ENCODE measurements at regions not wholly inside any gene's neighbourhood (a gene's known extent, or its start where the extent isn't known, plus 50 kb on each side); places are given as distances from the start of the nearest gene placed in this dataset.

DNA sequence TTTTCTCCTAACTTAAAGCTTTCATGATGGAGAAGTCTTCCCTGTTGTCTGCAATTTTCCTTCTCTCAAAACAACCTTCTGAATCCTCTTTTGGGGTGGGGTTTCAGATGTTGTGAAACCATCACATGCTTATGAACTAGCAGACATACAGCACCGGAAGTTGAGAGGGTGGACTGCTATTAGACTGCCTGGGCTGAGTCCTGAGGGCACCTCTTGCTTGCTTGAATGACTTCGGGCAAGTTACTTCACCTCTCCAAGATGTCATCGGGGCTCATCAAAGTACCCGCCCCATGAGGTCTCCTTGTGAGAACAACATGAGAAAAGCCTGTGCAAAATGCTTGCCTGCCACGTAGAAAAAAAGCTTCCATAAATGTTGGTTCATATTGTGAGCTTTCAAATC is 89.6 kb downstream of the CCDC185 start:
- no peak for DNase-seq (ENCODE audit: low read depth, low spot score)
- Histone ChIP-seq H3K9me3 (ENCODE audit: control insufficient read depth, insufficient read depth, low read depth, low read length) (no peaks in the 10 kb centered on the region), H3K27ac (ENCODE audit: low read length) (no peak overlapping the region), H3K27me3 (ENCODE audit: control insufficient read depth, insufficient read depth, low read length) (peaks cover 16% of the 10 kb centered on the region), H3K4me1 (ENCODE audit: control insufficient read depth, insufficient read depth, low read length) (0 out of 2 replicates have a peak, but pooled peaks cover 4% of the 10 kb centered on the region), H3K36me3 (ENCODE audit: control insufficient read depth, insufficient read depth, low read length) (no peaks in the 10 kb centered on the region), H3K4me3 (ENCODE audit: low read depth in 2 of 2, low read length in 2 of 2) (no peak overlapping the region)
- no TSS peak for BruUV-seq (replicated peaks)
- ChIA-PET POLR2A (no interaction called here), CTCF (no interaction called here)
- ATAC-seq: no peak
- in situ Hi-C loops (cut with HindIII; ENCODE audit: low pct_unique_long_range_greater_than_20kb, low sequenced_read_pairs) (no loop called here), intact Hi-C loops (cut with micrococcal nuclease; ENCODE audit: unreplicated experiment) (no loop called here)
- TF ChIP-seq, protein P1, sequence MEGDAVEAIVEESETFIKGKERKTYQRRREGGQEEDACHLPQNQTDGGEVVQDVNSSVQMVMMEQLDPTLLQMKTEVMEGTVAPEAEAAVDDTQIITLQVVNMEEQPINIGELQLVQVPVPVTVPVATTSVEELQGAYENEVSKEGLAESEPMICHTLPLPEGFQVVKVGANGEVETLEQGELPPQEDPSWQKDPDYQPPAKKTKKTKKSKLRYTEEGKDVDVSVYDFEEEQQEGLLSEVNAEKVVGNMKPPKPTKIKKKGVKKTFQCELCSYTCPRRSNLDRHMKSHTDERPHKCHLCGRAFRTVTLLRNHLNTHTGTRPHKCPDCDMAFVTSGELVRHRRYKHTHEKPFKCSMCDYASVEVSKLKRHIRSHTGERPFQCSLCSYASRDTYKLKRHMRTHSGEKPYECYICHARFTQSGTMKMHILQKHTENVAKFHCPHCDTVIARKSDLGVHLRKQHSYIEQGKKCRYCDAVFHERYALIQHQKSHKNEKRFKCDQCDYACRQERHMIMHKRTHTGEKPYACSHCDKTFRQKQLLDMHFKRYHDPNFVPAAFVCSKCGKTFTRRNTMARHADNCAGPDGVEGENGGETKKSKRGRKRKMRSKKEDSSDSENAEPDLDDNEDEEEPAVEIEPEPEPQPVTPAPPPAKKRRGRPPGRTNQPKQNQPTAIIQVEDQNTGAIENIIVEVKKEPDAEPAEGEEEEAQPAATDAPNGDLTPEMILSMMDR (IDR thresholded peaks at IDR 0.05): no peak
- TF ChIP-seq TCF7L2 (IDR thresholded peaks at IDR 0.05; ENCODE audit: low read depth, low read length): no peak
- TF ChIP-seq, protein P2, sequence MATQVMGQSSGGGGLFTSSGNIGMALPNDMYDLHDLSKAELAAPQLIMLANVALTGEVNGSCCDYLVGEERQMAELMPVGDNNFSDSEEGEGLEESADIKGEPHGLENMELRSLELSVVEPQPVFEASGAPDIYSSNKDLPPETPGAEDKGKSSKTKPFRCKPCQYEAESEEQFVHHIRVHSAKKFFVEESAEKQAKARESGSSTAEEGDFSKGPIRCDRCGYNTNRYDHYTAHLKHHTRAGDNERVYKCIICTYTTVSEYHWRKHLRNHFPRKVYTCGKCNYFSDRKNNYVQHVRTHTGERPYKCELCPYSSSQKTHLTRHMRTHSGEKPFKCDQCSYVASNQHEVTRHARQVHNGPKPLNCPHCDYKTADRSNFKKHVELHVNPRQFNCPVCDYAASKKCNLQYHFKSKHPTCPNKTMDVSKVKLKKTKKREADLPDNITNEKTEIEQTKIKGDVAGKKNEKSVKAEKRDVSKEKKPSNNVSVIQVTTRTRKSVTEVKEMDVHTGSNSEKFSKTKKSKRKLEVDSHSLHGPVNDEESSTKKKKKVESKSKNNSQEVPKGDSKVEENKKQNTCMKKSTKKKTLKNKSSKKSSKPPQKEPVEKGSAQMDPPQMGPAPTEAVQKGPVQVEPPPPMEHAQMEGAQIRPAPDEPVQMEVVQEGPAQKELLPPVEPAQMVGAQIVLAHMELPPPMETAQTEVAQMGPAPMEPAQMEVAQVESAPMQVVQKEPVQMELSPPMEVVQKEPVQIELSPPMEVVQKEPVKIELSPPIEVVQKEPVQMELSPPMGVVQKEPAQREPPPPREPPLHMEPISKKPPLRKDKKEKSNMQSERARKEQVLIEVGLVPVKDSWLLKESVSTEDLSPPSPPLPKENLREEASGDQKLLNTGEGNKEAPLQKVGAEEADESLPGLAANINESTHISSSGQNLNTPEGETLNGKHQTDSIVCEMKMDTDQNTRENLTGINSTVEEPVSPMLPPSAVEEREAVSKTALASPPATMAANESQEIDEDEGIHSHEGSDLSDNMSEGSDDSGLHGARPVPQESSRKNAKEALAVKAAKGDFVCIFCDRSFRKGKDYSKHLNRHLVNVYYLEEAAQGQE (IDR thresholded peaks at IDR 0.05; ENCODE audit: insufficient read depth in 1 of 2, low read depth in 2 of 2, low read length in 1 of 2): no peak
- no peak for TF ChIP-seq SIN3A (IDR thresholded peaks at IDR 0.05; ENCODE audit: borderline replicate concordance, insufficient read depth, low read depth, low read length)
- TF ChIP-seq POLR2AphosphoS5 (IDR thresholded peaks at IDR 0.05; ENCODE audit: low read depth, low read length): no peak

DNA sequence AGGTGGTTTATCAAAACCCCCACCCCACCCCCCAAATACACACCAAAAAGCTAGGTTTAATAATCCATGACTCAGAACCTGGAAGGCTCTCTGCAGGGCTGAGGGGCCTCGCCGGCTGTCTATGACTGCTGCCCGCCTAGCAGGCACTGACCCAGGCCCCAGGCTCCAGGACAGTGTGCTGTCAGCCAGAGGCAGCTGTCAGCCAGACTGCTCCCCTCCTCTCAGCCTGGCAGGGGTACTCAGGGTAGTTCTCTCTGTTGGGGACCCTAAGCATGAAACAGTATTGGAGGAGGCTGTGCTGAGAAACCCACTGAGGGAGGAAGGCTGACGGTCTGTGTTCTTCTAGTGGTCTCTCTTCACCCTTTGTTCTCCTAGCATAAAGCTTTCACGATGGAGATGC is 90.3 kb downstream of the CCDC185 start:
- in situ Hi-C loops (cut with HindIII; ENCODE audit: low pct_unique_long_range_greater_than_20kb, low sequenced_read_pairs): no loop called here
- Histone ChIP-seq H3K4me1 (ENCODE audit: control insufficient read depth, insufficient read depth, low read length) (0 out of 2 replicates have a peak, but pooled peaks cover 4% of the 10 kb centered on the region), H3K27me3 (ENCODE audit: control insufficient read depth, insufficient read depth, low read length) (peaks cover 19% of the 10 kb centered on the region), H3K27ac (ENCODE audit: low read length) (no peak overlapping the region), H3K4me3 (ENCODE audit: low read depth in 2 of 2, low read length in 2 of 2) (no peak overlapping the region), H3K36me3 (ENCODE audit: control insufficient read depth, insufficient read depth, low read length) (no peaks in the 10 kb centered on the region), H3K9me3 (ENCODE audit: control insufficient read depth, insufficient read depth, low read depth, low read length) (no peaks in the 10 kb centered on the region)
- DNase-seq (ENCODE audit: low read depth, low spot score) (no peak), ATAC-seq (no peak)
- CTCF ChIA-PET: no interaction called here
- BruUV-seq (replicated peaks): no TSS peak
- TF ChIP-seq, protein P1 (IDR thresholded peaks at IDR 0.05): no peak
- TF ChIP-seq TCF7L2 (IDR thresholded peaks at IDR 0.05; ENCODE audit: low read depth, low read length): no peak
- no peak for TF ChIP-seq SIN3A (IDR thresholded peaks at IDR 0.05; ENCODE audit: borderline replicate concordance, insufficient read depth, low read depth, low read length)
- TF ChIP-seq POLR2AphosphoS5 (IDR thresholded peaks at IDR 0.05; ENCODE audit: low read depth, low read length): no peak
- TF ChIP-seq, protein P2 (IDR thresholded peaks at IDR 0.05; ENCODE audit: insufficient read depth in 1 of 2, low read depth in 2 of 2, low read length in 1 of 2): no peak
- POLR2A ChIA-PET: no interaction called here
- intact Hi-C loops (cut with micrococcal nuclease; ENCODE audit: unreplicated experiment): no loop called here

Data from Panc1 (cell line).